HUDEP-2 (cell line): ENCODE measurements at regions not wholly inside any gene's neighbourhood (a gene's known extent, or its start where the extent isn't known, plus 50 kb on each side); places are given as distances from the start of the nearest gene placed in this dataset.

ENCODE experiments used
- DNase-seq, 76 experiments: peaks; one replicate each; lab custom pipeline; 2025; ENCODE audit not compliant: unreplicated experiment in 76 of 76; lab: John Stamatoyannopoulos, UW

DNA sequence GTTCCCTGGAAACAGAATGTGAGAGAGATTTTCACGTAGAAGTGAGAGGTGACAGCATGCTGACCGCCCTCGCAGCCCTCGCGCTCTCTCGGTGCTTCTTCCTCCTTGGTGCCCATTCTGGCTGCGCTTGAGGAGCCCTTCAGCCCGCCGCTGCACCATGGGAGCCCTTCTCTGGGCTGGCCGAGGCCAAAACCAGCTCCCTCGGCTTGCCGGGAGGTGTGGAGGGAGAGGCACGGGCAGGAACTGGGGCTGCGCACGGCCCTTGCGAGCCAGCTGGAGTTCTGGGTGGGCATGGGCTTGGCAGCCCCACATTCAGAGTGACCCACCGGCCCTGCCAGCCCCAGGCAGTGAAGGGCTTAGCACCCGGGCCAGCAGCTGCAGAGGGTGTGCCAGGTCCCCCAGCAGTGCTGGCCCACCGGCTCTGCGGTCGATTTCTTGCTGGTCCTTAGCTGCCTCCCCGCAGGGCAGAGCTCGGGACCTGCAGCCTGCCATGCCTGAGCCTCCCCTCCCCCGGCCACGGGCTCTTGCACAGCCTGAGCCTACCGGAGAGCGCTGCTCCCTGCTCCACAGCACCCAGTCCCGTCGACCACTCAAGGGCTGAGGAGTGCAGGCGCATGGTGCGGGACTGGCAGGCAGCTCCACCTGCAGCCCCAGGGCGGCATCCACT, 888.7 kb upstream of the ZWINT start:
- no peak for DNase-seq

GRCh38 chr10:57247271-57247670, 886.2 kb upstream of the ZWINT start:
- no peak for DNase-seq

DNA sequence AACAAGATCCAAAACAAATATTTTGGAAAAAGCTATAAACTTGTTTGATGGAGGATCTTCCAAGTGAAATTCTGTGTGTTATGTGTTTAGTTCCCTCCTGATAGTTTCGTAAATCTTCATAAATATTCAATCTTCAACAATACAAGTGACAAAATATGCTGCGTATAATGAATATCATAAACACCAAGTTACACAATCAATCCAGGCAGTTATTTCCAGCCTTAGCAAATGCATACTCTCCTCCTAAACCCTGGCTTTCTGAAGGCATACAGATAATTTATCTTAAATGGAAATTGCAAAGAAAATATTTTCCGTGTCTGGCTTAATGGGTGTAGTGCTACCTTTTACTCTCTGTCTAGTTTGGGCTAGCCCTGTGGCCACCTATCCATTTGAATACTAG, 864.9 kb upstream of the ZWINT start:
- no peak for DNase-seq

DNA sequence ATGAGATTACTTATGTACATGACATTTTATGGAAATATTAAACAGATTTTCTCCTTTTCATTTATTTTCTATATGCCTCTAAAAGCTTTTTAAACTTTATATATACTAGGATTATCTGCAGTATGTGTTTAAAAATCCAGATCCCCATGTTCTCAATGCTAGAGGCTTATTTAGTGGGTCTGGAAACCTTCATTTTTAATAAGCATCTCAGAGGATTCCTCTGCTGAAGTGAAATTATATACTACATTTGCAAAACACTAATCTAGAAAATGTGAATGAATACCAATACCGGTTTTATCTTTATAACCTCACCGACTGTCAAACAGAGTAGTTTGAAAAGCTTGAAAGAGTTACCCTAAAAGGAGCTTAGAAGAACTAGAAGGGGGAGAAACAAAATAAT, 863.8 kb upstream of the ZWINT start:
- no peak for DNase-seq

DNA sequence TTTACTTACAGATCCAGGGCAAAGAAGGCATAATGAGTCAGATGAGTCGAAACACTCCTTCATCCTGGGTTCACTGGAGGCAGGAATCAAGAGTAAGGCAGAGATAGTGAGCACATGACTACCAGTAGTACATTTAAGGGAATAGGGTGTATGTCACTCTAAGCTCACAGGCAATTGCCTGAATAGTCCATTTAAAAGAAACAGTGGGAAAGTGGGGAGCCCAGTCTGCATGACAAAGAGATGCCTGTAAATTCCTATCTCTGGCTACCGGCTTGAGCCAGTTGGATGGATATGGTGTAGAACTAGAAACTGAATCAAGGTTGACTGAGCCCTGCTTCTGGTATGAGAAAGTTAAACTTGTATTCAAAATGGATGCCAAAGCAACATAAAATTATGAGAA, 861.5 kb upstream of the ZWINT start:
- no peak for DNase-seq

DNA sequence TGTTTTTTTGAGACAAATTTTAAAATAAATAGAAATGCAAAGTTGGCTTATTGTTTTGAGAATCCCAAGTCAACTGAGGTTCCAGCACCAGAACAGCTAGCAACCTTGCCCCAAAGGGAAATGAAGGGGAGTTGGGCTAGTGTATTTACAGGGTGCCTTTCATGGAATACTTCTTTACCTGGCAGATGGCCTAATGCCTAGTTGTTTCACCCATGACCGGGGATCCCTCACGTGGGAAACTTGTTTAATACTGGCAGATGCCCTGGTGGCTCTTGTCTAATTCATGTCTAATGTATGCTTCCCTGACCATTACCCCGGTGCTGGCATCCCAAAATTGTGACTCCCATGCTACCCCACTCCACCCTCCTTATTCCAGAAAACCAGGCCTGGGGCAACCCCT, 861.1 kb upstream of the ZWINT start:
- no peak for DNase-seq

GRCh38 chr10:57221674-57222073, 860.6 kb upstream of the ZWINT start:
- DNase-seq = no peak

- no peak for DNase-seq
Measured at GRCh38 chr10:57218382-57218781, 857.3 kb upstream of the ZWINT start.

DNA sequence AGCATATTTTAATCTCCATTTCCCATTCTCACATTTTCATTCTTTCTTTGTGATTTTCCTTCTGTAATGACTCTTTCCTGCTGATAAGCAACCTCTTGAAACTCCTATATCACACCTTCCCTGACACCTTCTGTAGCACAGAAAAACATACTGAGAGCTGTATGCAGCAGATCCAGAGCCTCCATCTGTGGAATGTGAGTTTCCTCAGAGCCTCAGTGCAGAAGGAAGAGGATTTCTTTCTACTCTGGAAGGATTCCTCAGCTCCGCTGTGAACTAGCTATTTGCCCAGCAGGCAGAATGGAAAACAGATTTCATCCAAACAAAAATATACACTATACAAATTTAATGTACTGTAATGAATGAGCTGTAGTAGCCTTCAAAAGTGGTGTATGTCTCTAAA, 841.3 kb upstream of the ZWINT start:
- no peak for DNase-seq

GRCh38 chr10:57188846-57189245, 827.8 kb upstream of the ZWINT start:
- no peak for DNase-seq

DNA sequence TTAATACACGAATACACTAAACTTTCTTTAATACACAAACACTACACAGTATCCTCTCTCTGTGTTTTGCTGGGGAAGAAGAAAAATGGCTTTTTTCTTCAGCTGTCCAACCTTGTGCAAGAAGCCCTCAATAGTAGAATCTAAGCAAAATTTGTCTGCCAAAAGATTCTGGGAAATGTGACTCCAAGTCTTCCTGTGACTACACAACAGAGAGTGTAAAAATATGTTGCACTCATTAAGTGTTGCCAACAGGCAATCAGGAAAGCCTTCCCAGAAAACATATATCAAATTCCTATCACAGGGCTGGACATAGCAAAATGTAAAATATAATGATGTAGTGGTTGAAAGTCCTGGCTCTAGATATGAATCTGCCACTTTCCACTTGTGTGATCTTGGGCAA, 825.1 kb upstream of the ZWINT start:
- no peak for DNase-seq

DNA sequence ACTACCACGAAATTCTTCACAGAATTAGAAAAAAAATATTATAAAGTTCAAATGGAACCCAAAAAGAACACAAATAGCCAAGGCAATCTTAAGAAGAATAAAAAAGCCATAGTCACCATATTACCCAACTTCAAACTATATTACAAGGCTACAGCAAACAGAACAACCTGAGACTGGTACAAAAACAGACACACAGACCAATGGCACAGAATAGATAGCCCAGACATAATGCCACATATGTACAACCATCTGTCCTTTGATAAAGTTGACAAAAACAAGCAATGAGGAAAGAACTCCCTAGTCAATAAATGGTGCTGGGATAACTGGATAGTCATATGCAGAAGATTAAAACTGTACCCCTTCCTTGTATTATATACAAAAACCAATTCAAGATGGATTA, 808.5 kb upstream of the ZWINT start:
- no peak for DNase-seq

DNA sequence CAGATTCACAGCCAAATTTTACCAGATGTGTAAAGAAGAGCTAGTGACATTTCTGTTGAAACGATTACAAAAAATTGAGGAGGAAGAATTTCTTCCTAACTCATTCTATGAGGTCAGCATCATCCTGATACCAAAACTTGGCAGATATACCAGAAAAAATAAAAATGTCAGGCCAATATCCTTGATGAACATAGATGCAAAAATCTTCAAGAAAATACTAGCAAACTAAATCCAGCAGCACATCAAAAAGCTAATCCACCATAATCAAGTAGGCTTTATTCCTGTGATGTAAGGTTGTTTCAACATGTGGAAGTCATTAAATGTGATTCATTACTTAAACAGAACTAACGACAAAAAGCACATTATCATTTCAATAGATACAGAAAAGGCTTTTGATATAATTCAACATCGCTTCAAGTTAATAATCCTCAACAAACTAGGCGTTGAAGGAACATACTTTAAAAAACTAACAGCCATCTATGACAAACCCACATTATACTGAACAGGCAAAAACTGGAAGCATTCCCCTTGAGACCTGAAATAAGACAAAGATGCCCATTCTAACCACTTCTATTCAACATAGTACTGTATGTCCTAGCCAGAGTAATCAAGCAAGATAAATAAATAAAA, 807.7 kb upstream of the ZWINT start:
- no peak for DNase-seq

DNA sequence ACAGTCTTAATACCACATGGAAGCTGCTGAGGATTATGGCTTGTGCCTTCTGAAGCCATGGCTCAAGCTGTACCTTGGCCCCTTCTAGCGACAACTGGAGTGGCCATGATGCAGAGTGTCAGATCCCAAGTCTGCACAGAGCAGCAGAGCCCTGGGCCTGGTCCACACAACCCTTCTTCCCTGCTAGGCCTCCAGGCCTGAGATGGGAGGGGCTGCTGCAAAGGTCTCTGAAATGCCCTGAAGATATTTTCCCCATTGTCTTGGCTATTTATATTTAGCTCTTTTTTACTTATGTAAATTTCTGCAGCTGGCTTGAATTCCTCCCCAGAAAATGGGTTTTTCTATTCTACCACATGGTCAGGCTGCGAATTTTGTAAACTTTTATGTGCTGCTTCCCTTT, 804.6 kb upstream of the ZWINT start:
- DNase-seq = no peak

DNA sequence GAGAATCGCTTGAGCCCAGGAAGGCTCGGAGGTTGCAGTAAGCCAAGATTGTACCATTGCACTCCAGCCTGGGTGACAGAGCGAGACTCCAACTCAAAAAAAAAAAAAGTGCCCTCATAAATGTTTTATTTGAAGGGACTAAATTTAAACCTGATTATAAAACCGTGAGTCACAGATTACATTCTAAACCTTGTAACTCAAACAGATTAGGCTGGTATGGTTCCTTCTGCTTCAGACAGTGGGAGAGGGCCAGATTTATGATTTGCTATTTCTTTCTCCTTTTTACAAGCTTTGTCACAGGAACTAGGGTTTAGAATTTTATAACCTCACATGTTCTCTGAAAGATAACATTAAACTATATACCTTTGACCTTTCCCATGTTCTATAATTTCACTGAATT, 801.2 kb upstream of the ZWINT start:
- no peak for DNase-seq

DNA sequence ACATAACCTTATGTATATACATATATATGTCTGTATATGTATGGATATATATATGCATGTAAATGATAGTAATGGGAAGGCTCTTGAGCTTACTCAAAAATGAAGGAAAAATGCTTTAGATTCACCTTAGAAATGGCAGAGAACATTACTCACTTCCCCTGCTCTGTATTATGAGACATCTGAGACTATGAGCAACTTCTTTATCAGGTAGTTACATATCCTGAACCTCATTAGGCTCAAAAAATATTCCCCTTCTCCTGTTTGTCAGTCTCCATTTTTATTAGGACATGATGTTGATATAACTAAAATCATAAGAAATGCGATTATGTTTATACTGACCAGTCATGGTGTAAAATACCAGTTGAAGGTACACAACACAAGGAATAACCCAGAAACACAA, 800.1 kb upstream of the ZWINT start:
- DNase-seq = no peak

DNA sequence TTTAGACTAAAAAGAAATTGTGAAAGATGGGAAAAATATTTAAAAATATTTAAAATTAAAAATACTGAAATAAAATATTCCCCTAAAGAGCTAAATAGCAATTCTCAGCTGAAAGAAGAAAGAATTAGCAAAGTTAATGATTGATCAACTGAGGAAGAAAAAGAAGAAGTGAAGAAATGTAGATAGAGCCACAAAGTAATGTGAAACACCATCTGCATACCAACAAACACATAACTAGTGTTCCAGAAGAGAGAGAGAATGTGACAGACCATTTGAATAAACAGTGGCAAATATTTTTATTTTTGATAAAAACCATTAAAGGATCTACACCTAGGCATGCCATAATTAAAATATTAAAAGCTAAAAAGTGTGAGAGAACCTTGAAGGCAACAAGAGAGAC, 784.5 kb upstream of the ZWINT start:
- DNase-seq = no peak

DNA sequence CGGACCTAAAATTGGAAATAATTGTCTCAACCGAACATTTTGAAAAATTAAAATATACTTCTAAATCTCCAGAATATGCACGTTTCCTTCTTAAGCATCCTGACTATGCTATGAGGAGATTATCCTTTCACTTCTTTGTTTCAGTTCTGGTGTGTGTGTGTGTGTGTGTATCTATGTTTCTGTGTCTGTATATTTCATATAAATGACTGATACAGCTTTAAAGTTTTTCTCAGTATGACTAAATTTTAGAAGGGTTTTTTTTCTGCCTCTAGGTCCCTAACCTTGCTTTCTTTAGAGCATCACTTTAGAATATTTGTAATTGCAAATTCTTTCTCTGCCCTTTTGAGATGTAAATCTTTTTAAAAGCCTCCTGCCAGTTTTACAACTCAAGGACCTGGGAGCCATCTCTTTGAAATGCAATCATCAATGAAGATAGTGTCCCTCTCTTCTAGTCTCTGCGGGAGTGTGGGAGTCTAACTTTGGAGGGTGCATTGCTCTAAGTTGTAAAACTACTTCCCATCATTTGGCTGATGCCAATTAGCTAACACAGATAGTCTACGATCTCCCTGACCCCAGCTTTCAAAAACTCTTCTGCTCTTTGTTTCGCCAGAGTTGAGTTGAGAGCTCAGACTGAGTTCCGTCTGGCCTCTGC, 782.0 kb upstream of the ZWINT start:
- DNase-seq = no peak

- no peak for DNase-seq
Measured at GRCh38 chr10:57141708-57142107, 780.6 kb upstream of the ZWINT start.

DNA sequence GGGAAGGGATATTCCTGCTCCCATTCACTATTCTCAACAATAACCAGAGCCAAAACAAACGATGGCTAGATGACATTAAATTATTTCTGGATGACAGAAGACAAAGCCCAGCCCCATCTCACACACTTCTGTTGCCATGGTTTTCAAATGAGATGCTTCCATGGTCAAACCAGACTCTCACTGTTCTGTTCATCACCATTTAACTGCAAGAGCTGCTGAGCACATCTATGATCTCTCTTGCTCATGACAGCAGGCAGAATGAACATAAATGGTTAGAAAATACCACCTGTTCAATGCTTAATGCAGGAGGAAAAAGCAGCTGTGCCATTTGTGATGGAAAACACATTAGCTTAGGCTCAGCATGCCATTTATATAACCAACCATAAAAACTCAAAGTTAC, 758.6 kb upstream of the ZWINT start:
- no peak for DNase-seq

GRCh38 chr10:57113545-57113944, 752.5 kb upstream of the ZWINT start:
- DNase-seq = no peak

DNA sequence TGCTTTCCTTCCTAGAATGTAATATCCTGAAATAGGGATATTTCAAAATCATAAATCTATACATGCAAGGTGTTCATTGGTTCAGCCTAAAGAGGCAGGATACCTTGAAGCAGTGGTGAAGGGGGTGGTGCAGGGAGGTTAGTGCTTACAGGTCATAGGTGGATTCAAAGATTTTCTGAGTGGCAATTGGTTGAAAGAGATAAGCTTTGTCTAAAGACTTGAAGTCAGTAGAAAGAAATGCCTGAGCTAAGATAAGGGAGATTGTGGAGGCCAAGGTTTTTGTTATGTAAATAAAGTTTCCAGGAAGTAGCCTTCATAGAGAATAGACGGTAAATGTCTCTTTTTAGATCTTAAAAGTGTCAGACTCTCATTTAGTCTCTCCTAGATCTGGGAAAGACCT, 741.2 kb upstream of the ZWINT start:
- DNase-seq = no peak
